Spleen (tissue), 11 donors: ENCODE measurements at regions not wholly inside any gene's neighbourhood (a gene's known extent, or its start where the extent isn't known, plus 50 kb on each side); places are given as distances from the start of the nearest gene placed in this dataset.

Source experiments
- DNase-seq: peaks from one replicate; pipeline ENCODE4 v3.0.0-alpha.2; 2020
- H3K27ac ChIP-seq, 8 donors: fragments of 200-600 bp; sonication (generic) in 7 of 8; 1 replicate in 4 of 8; 2 replicates in 4 of 8; pipeline versions ENCODE4 v1.5.0 to v1.8.0; 2016 to 2021; ENCODE audit warnings: inconsistent platforms in 4 of 8, mild to moderate bottlenecking in 4 of 8, moderate library complexity in 1 of 8
- H3K27me3 ChIP-seq, 7 donors: fragments of 200-600 bp; sonication (generic) in 6 of 7; replicated peaks in 1 of 7; 1 replicate in 4 of 7; 2 replicates in 3 of 7; pipeline versions ENCODE4 v1.5.0 to v1.8.0; 2016 to 2021; ENCODE audit warnings: inconsistent platforms in 3 of 7, mild to moderate bottlenecking in 1 of 7
- H3K36me3 ChIP-seq, 6 donors: fragments of 200-600 bp; sonication (generic) in 5 of 6; 1 replicate in 4 of 6; 2 replicates in 2 of 6; pipeline versions ENCODE4 v1.5.0 to v1.8.0; 2016 to 2021; ENCODE audit warnings: inconsistent platforms in 2 of 6
- H3K4me1 ChIP-seq, 6 donors: fragments of 200-600 bp; sonication (generic) in 5 of 6; 1 replicate in 3 of 6; 2 replicates in 3 of 6; pipeline versions ENCODE4 v1.5.0 to v1.8.0; 2016 to 2021; ENCODE audit warnings: inconsistent platforms in 3 of 6
- H3K4me3 ChIP-seq, 8 donors: fragments of 200-600 bp; sonication (generic) in 7 of 8; 1 replicate in 4 of 8; 2 replicates in 4 of 8; pipeline versions ENCODE4 v1.5.0 to v1.8.0; 2016 to 2021; ENCODE audit warnings: inconsistent platforms in 4 of 8, mild to moderate bottlenecking in 4 of 8, moderate library complexity in 2 of 8
- H3K9me3 ChIP-seq, 8 donors: fragments of 200-600 bp; sonication (generic) in 7 of 8; 1 replicate in 4 of 8; 2 replicates in 4 of 8; pipeline versions ENCODE4 v1.5.0 to v1.8.0; 2016 to 2021; ENCODE audit warnings: inconsistent platforms in 4 of 8
- POLR2A ChIP-seq, 3 donors: fragments of 450-650 bp; IDR thresholded peaks; one replicate each; pipeline ENCODE4 v1.5.1; 2017; ENCODE audit warnings: antibody characterized with exemption in 3 of 3, mild to moderate bottlenecking in 1 of 3
- POLR2AphosphoS5 ChIP-seq, 3 donors: sonication (generic); formaldehyde crosslinking; IDR thresholded peaks; one replicate each; pipeline ENCODE4 v1.5.1; 2017; ENCODE audit warnings: antibody characterized with exemption in 3 of 3
- WGBS, 5 donors: extraction: QIAGEN DNeasy Blood & Tissue Kit in 3 of 5; methylation state at CpG; one replicate each; pipeline versions ENCODE4 v1.1.5 to v1.1.7; 2013 to 2018; 5-methylcytosine and 5-hydroxymethylcytosine counted together
- intact Hi-C: fragments of 100-400 bp; cut with DNase I; formaldehyde crosslinking; loops from one replicate; pipeline ENCODE4 v1.15.0; 2023; ENCODE audit warnings: low total_unique reads
- TF ChIP-seq, protein P1 (sequence below), 11 experiments: fragments of 200-600 bp in 7 of 11; fragments of 450-650 bp in 4 of 11; sonication (generic) in 4 of 11; IDR thresholded peaks in 8 of 11; conservative IDR thresholded peaks in 3 of 11; 1 replicate in 7 of 11; 2 replicates in 4 of 11; pipeline versions ENCODE4 v1.4.0 to v1.8.0; 2016 to 2021; ENCODE audit warnings: antibody characterized with exemption in 11 of 11, inconsistent platforms in 4 of 11, mild to moderate bottlenecking in 1 of 11
- donor health status: healthy with polysubstance abuse.
- donor health status: DM: no; HTN: no; CAD: no; lungs with moderate emphysema.
- donor health status: DM: no; HTN: no; CAD: no.
- donor health status: Bipolar disorder and iron deficiency.
- donor health status: healthy.
- donor health status: DM: no; HTN: no; CAD: no.
- donor health status: DM: yes; HTN: yes; CAD: no.

DNA sequence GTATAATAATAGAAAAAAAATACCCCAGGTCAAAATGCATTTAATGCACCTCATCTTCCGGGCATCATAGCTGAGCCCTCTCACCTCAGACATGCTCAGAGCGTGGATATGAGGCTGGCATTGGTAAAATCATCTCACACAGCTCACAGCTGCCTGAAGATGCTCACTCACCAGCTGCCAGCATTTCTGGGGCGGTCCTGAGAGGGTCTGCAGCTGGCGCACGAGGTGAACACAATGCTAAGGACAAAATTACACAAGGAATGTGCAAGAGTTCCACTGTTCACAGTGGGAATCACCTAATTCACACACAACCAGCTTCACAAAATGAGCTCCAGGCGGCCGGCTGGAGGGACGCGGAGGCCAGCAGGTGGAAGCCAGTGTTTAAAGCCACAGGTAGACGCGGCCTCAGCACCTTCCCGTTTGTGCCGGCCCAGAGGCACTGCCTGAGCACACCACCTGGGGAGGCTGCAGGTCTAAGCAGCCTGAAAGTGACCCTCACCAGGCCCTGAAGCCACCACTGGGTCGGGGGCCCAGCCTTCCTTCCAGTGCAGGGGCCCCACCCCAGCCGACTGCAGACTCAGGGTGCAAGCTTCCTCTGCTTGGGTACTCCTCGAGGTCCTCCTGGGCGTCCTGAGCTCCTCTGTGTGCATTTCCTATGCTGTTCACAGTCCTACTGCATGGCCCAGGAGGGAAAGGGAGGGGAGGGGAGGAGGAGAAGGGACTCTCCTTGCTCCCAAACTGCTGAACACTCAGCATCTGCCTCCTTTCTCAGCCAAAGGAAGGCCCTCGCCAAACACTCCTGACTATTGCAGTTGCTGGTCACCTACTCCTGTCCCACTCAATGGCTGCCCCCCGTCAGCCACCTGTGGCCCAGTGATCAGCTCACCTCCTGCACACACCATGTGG, 61.2 kb upstream of the FAM20C start:
- Histone ChIP-seq H3K27ac (peak overlapping the region in 1 of 8 donors; percentile 0), H3K36me3 (no peaks in the 10 kb centered on the region), H3K4me3 (no peak overlapping the region), H3K9me3 (no peaks in the 10 kb centered on the region), H3K27me3 (peaks cover 0 to 33% (median 0%) of the 10 kb centered on the region in 7 donors), H3K4me1 (peaks cover 0 to 30% (median 11%) of the 10 kb centered on the region in 6 donors)
- WGBS, 5 donors = 78 to 88% (median 83%) methylated on average over 16 to 19 of the region's 19 CpGs
- intact Hi-C loops = no loop called here
- no peak for TF ChIP-seq POLR2A (IDR thresholded peaks at IDR 0.05)
- TF ChIP-seq, protein P1, sequence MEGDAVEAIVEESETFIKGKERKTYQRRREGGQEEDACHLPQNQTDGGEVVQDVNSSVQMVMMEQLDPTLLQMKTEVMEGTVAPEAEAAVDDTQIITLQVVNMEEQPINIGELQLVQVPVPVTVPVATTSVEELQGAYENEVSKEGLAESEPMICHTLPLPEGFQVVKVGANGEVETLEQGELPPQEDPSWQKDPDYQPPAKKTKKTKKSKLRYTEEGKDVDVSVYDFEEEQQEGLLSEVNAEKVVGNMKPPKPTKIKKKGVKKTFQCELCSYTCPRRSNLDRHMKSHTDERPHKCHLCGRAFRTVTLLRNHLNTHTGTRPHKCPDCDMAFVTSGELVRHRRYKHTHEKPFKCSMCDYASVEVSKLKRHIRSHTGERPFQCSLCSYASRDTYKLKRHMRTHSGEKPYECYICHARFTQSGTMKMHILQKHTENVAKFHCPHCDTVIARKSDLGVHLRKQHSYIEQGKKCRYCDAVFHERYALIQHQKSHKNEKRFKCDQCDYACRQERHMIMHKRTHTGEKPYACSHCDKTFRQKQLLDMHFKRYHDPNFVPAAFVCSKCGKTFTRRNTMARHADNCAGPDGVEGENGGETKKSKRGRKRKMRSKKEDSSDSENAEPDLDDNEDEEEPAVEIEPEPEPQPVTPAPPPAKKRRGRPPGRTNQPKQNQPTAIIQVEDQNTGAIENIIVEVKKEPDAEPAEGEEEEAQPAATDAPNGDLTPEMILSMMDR (IDR thresholded peaks at IDR 0.05 in 8 of 11, conservative IDR thresholded peaks at IDR 0.05 in 3 of 11) = no peak
- TF ChIP-seq POLR2AphosphoS5 (IDR thresholded peaks at IDR 0.05) = no peak
- DNase-seq = no peak

DNA sequence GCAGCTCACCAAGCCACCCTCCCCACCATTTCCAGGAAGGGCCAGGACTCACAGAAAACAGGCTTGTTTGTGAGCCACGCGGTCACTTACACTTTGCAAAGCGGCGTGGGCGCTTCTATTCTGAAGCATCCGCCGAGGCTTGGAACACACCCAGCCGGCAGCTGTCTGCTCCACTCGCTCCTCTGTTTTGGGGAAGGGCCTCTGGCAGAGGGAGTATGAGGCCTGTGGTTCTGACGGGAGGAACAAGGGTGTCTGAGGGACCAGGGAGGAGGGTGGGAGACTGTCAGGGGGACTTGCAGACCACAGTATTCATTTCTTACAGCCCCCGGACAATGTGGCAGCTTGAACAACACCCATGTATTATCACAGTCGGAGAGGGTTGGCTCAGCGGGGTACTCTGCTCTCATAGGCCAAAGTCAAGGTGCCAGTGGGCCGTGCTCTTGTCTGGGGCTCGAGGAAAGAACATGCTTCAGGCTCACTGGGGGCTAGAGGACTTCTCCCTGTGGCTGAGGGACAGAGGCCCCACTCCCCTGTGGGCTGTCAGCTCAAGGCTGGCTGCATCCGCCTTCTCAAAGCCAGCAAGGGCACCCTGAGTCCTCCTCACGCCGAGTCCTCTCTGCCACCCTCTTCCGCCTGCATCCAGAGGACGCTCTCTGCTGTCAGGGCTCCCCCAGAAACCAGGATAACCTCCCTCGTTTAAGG, 60.4 kb upstream of the FAM20C start:
- intact Hi-C loops = no loop called here
- H3K4me1 ChIP-seq = peaks cover 0 to 30% (median 11%) of the 10 kb centered on the region in 6 donors
- H3K36me3 ChIP-seq = no peaks in the 10 kb centered on the region
- TF ChIP-seq POLR2A (IDR thresholded peaks at IDR 0.05) (no peak), POLR2AphosphoS5 (IDR thresholded peaks at IDR 0.05) (no peak)
- 71 to 80% (median 79%) methylated on average over 21 of the region's 21 CpGs for WGBS, 5 donors
- H3K27me3 ChIP-seq = peaks cover 0 to 30% (median 0%) of the 10 kb centered on the region in 7 donors
- DNase-seq = peak; percentile 55
- H3K4me3 ChIP-seq = no peak overlapping the region
- no peaks in the 10 kb centered on the region for H3K9me3 ChIP-seq
- H3K27ac ChIP-seq = peak overlapping the region in 1 of 8 donors; percentile 0

DNA sequence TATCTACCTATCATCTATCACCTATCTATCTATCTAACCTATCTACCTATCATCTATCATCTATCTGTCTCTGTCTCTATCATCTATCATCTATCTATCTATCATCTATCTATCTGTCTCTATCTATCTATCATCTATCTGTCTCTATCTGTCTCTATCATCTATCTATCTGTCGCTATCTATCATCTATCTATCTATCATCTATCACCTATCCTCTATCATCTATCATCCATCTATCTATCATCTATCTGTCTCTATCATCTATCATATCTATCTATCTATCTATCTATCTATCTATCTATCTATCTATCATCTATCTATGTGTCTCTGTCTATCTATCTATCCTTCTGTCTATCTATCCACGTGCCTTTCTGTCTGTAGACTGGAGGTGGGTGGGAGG, 59.5 kb upstream of the FAM20C start:
- Histone ChIP-seq H3K4me3 (no peak overlapping the region), H3K27ac (no peak overlapping the region), H3K36me3 (no peaks in the 10 kb centered on the region), H3K27me3 (peaks cover 0 to 24% (median 0%) of the 10 kb centered on the region in 7 donors), H3K9me3 (no peaks in the 10 kb centered on the region), H3K4me1 (peaks cover 0 to 30% (median 11%) of the 10 kb centered on the region in 6 donors)
- intact Hi-C loops = no loop called here
- no peak for DNase-seq
- 78 to 90% (median 80%) methylated on average over 2 of the region's 2 CpGs for WGBS, 5 donors
- TF ChIP-seq POLR2A (IDR thresholded peaks at IDR 0.05) = no peak
- TF ChIP-seq, protein P1 (IDR thresholded peaks at IDR 0.05 in 8 of 11, conservative IDR thresholded peaks at IDR 0.05 in 3 of 11) = no peak
- TF ChIP-seq POLR2AphosphoS5 (IDR thresholded peaks at IDR 0.05) = no peak

DNA sequence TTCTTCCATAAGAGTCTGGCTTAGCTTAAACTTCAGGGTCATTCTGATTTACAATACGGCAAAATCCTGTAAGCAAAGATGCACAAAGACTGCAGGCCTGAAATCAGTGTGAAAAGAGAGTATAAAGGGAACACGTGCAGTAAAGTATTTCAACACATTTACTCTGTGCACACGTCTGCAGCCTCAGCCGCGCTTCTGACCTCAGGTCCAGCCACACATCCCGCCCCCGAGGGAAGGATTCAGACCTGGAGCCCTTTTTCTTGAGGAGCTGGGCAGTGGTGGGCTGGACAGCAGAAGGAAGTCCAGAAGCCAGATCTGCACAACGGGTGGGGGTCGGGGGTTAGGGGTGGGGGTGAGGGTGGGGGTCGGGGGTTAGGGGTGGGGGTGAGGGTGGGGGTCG, 58.9 kb upstream of the FAM20C start:
- H3K27me3 ChIP-seq = peaks cover 0 to 24% (median 0%) of the 10 kb centered on the region in 7 donors
- no peak overlapping the region for H3K27ac ChIP-seq
- no peaks in the 10 kb centered on the region for H3K36me3 ChIP-seq
- no peak overlapping the region for H3K4me3 ChIP-seq
- H3K9me3 ChIP-seq = no peaks in the 10 kb centered on the region
- peaks cover 0 to 26% (median 11%) of the 10 kb centered on the region in 6 donors for H3K4me1 ChIP-seq
- no peak for DNase-seq
- TF ChIP-seq POLR2A (IDR thresholded peaks at IDR 0.05) = no peak
- no peak for TF ChIP-seq POLR2AphosphoS5 (IDR thresholded peaks at IDR 0.05)
- TF ChIP-seq, protein P1 (IDR thresholded peaks at IDR 0.05 in 8 of 11, conservative IDR thresholded peaks at IDR 0.05 in 3 of 11) = no peak
- 56 to 73% (median 67%) methylated on average over 9 to 11 of the region's 11 CpGs for WGBS, 5 donors
- intact Hi-C loops = no loop called here
